GM13977 (cell line): ENCODE measurements at regions not wholly inside any gene's neighbourhood (a gene's known extent, or its start where the extent isn't known, plus 50 kb on each side); places are given as distances from the start of the nearest gene placed in this dataset.

ENCODE experiments used
- DNase-seq: peaks from one replicate; pipeline ENCODE4 v3.0.0; 2012; ENCODE audit warnings: low spot score
- in situ Hi-C: fragments of 300-500 bp; cut with MboI; formaldehyde crosslinking; loops from one replicate; pipeline ENCODE4 v1.12.0; 2022; ENCODE audit warnings: low sequenced_read_pairs, low pct_unique_long_range_greater_than_20kb, mixed read lengths, inconsistent platforms; ENCODE audit not compliant: unreplicated experiment
- TF ChIP-seq, protein P1 (sequence below): IDR thresholded peaks from 2 replicates; pipeline ENCODE4 v1.5.1; 2012; ENCODE audit warnings: mild to moderate bottlenecking, control low read depth; ENCODE audit not compliant: insufficient read depth; ENCODE audit errors: extremely low read depth, missing control alignments

DNA sequence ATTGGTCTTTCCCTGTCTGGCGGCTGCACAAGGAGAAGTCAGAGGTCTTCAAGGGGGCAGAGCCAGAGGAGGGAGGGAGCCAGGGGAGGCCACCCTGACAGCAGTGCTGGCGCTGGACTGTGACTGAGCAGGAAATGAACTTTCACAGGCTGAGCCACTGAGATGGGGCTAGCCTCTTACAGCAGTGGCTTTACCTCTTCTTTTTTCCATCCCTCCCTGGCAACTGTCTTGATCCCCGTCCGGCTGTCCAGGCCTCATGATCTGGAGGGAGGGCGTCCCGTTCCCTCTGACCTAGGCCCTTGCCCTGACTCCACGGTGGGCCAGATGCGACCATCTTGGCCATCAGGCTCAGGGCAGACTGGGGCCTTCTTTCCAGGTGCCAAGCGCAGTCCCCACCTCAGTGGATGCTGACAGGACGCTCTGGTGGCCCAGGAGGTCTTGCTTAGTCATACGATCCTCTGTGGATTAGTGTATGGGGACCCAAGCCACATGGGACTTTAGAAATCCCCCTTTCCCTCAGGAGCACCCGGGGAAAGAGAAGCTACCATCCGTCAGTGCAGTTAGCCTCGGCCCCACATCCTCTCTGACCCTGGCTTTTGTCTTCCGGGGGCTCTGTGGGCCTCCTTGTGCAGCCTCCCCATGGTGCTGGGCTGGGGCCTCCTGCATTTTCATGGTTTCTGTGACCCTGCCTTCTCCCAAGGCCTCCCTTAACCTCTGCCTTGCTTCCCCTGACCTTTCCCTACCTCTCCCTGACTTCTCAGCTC, 57.4 kb upstream of the CCDC167 start:
- in situ Hi-C loops: no loop called here
- TF ChIP-seq, protein P1, sequence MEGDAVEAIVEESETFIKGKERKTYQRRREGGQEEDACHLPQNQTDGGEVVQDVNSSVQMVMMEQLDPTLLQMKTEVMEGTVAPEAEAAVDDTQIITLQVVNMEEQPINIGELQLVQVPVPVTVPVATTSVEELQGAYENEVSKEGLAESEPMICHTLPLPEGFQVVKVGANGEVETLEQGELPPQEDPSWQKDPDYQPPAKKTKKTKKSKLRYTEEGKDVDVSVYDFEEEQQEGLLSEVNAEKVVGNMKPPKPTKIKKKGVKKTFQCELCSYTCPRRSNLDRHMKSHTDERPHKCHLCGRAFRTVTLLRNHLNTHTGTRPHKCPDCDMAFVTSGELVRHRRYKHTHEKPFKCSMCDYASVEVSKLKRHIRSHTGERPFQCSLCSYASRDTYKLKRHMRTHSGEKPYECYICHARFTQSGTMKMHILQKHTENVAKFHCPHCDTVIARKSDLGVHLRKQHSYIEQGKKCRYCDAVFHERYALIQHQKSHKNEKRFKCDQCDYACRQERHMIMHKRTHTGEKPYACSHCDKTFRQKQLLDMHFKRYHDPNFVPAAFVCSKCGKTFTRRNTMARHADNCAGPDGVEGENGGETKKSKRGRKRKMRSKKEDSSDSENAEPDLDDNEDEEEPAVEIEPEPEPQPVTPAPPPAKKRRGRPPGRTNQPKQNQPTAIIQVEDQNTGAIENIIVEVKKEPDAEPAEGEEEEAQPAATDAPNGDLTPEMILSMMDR: no peak
- no peak for DNase-seq

DNA sequence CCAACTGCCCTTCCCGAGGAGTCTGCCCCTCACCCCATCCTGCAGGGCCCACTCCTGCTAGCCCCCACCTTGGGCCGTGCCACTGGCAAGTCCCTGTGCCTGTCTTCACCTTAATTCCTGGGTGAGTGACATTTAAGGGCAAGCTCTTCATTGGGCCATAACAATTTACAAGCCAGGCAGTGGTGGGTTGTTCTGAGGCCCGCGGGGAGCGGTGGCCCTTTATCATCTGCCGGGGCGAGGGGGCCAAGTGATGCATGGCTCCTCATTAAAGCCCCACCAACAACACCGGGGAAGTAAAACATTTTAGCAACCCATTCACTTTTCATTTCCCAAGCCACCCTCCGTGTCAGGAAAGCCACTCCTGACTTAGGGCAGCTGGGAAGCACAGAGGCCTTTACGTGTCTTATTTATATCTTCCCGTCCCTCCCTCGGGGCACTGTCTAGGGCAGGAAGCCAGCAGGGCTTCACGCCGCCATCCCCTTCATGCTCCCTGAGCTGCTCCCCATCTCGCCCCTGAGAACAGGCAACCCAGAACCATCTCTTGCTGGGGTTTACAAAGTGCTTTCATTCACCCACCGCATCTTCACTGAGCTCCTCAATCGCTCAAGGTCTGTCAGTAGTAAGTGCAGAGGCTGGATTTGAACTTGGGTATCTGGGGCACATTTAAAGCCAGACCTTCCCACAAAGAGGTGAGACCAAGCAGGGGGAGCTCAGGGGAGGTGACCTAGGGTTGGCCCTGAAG, 55.5 kb upstream of the CCDC167 start:
- TF ChIP-seq, protein P1: no peak
- in situ Hi-C loops: no loop called here
- DNase-seq: no peak

DNA sequence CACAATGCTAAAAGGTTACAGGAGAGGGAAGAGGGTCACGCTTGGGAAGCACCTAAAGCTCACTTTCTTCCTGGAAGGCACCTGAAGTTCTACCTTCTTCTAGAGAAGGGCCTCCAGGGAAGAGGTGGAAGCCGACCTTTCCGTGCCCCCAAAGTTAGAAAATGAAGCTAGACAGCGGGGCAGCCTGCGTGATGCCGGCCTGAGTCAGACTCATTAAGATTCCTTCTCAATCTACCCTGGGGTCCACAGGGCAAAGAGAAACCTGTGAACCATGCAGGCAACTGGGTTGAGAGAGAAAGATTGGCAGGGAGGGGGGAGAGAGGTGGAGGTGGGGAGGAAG, 54.8 kb upstream of the CCDC167 start:
- in situ Hi-C loops: no loop called here
- no peak for DNase-seq
- TF ChIP-seq, protein P1: no peak

DNA sequence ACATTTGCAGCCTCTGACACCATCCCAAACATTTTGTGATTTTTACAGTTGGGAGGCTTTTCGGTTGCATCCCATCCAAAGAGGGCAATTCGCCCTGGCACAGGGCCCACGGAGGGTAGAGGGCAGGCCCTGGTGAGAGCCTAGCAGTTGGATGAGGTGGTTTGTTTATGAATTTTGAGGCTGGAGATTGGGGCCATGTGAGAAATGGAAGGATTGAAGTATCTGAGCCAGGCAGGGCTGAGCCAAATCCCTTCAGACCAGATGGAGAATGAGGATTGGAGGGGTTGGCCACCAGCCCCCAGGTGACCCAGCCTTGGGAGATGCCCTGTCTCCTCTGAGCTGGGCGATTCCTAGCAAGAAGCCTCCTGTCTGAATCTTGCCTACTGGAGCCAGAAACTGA, 52.6 kb upstream of the CCDC167 start:
- in situ Hi-C loops: no loop called here
- TF ChIP-seq, protein P1: no peak

DNA sequence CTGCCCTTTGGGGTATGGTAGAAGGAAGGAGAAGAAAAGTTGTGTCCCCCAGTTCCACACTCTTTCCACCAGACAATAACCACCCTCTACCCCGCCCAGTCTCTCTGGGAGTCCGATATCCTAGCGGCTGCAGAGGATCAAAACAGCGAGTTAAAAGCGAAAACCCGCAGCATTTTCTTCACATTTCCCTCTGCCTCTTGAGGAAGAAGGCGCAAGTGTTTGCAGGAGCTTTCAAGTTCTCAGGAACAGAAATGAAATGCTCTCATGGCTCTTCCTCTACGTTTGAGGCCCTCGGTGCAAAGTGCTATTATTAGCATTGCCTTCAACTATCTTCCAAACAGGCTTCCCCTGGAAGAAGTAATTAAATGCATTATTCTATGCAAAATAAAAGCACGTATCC, 52.2 kb upstream of the CCDC167 start:
- in situ Hi-C loops: no loop called here
- TF ChIP-seq, protein P1: no peak
- no peak for DNase-seq

More for the DNA sequence above, 52.6 kb upstream of the CCDC167 start:
- DNase-seq: no peak

DNA sequence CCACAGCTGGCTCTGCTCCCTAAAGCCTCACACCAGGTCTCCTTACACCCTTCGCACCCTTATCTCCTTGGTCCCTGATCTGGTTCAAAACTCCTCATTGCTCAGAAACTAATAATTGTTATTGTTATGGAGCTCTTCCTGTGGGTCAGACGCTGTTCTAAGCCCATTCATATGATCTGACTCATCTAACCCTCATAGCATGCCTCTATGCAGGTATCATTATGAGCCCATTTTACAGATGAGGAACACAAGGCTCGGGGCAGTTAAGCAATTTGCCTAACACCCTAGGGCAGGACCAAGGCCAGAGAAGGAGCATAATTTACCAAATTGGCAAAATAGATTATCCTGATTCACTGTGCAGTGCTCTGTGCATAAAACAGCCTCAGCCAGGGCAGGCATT, 51.8 kb upstream of the CCDC167 start:
- no peak for DNase-seq
- in situ Hi-C loops: no loop called here
- TF ChIP-seq, protein P1: no peak
